ENCODE measurements at regions not wholly inside any gene's neighbourhood (a gene's known extent, or its start where the extent isn't known, plus 50 kb on each side); places are given as distances from the start of the nearest gene placed in this dataset.

- Histone ChIP-seq H3K4ac (replicated peaks; ENCODE audit: insufficient read length, low read depth, low read length) (no peak overlapping the region), H2BK15ac (ENCODE audit: low read length) (no peak overlapping the region), H3K4me2 (ENCODE audit: insufficient read depth in 1 of 2, low read depth in 2 of 2, low read length in 2 of 2) (no peak overlapping the region), H2AK5ac (ENCODE audit: low read depth, low read length) (no peak overlapping the region), H2AFZ (ENCODE audit: low read length) (no peak overlapping the region), H3K79me1 (ENCODE audit: low read depth, low read length) (no peaks in the 10 kb centered on the region), H3K56ac (replicated peaks; ENCODE audit: insufficient read length, low read depth, low read length) (no peak overlapping the region), H4K8ac (ENCODE audit: extremely low read depth, insufficient read depth, low read length) (no peak overlapping the region), H4K5ac (ENCODE audit: insufficient read length, low read depth, low read length) (no peak overlapping the region), H2BK12ac (ENCODE audit: low read depth, low read length) (no peak overlapping the region), H2BK20ac (ENCODE audit: low read length) (no peak overlapping the region), H3K23me2 (ENCODE audit: low read depth, low read length) (no peaks in the 10 kb centered on the region), H3K79me2 (ENCODE audit: control insufficient read depth in 1 of 2, insufficient read depth in 2 of 2, low read length in 2 of 2) (no peaks in the 10 kb centered on the region), H3K9ac (replicated peaks in 1 of 4; ENCODE audit: extremely low read depth in 1 of 4, low read depth in 3 of 4, low read length in 3 of 4) (no peak overlapping the region), H2BK120ac (replicated peaks; ENCODE audit: low read depth, low read length) (no peak overlapping the region), H3K18ac (ENCODE audit: extremely low read depth, low read length) (no peak overlapping the region), H3K36me3 (ENCODE audit: control insufficient read depth in 2 of 4, insufficient read depth in 4 of 4, low read length in 3 of 4) (no peaks in the 10 kb centered on the region), H2BK5ac (ENCODE audit: low read depth, low read length) (no peak overlapping the region), H3K4me3 (ENCODE audit: extremely low read depth in 1 of 4, insufficient read depth in 2 of 4, low read depth in 3 of 4, low read length in 4 of 4) (no peak overlapping the region), H3K9me3 (ENCODE audit: insufficient read depth in 2 of 2, low read depth in 1 of 2, low read length in 1 of 2) (no peaks in the 10 kb centered on the region), H3K27ac (ENCODE audit: low read depth, low read length) (no peak overlapping the region), H3K14ac (ENCODE audit: insufficient read length) (no peak overlapping the region), H4K20me1 (replicated peaks in 1 of 2; ENCODE audit: control insufficient read depth in 1 of 2, insufficient read depth in 2 of 2, low read length in 2 of 2) (no peaks in the 10 kb centered on the region), H3K27me3 (replicated peaks in 1 of 4; ENCODE audit: control insufficient read depth in 3 of 4, extremely low read depth in 1 of 4, insufficient read depth in 3 of 4, low read length in 3 of 4) (no peaks in the 10 kb centered on the region), H4K91ac (replicated peaks; ENCODE audit: insufficient read length, low read length) (no peak overlapping the region), H3K23ac (ENCODE audit: insufficient read length) (no peak overlapping the region), H3K4me1 (replicated peaks in 1 of 4; ENCODE audit: control insufficient read depth in 3 of 4, insufficient read depth in 4 of 4, low read length in 3 of 4) (no peaks in the 10 kb centered on the region)
- DNase-seq (ENCODE audit: low read depth in 1 of 2, low spot score in 2 of 2) (no peak), FAIRE-seq (no peak)
- ChIA-PET POLR2A (ENCODE audit: partially characterized antibody) (no interaction called here), CTCF (ENCODE audit: partially characterized antibody) (interaction anchor here (0.9 kb wide), 1 partner anchor 26 kb away, joined by 3 read pairs; no protein-coding TSS in a partner anchor)
- 95% methylated on average over 4 of the region's 4 CpGs; no CpG with 5 or more reads in 1 of the 2 experiments for WGBS, 2 experiments (ENCODE audit: extremely low coverage in 1 of 2, insufficient coverage in 1 of 2, insufficient read length in 1 of 2, insufficient replicate concordance in 2 of 2, low coverage in 1 of 2, low lambda C conversion rate in 2 of 2, missing lambda C conversion rate in 1 of 2)
- TF ChIP-seq, protein P1, sequence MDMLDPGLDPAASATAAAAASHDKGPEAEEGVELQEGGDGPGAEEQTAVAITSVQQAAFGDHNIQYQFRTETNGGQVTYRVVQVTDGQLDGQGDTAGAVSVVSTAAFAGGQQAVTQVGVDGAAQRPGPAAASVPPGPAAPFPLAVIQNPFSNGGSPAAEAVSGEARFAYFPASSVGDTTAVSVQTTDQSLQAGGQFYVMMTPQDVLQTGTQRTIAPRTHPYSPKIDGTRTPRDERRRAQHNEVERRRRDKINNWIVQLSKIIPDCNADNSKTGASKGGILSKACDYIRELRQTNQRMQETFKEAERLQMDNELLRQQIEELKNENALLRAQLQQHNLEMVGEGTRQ (IDR thresholded peaks at IDR 0.05; ENCODE audit: low read length) = no peak
- TF ChIP-seq BACH1 (IDR thresholded peaks at IDR 0.05; ENCODE audit: low read length) = no peak
- no peak for TF ChIP-seq POLR2A (IDR thresholded peaks at IDR 0.05; ENCODE audit: control extremely low read depth in 1 of 2, low read depth in 2 of 2, low read length in 2 of 2)
- TF ChIP-seq TAF1 (IDR thresholded peaks at IDR 0.05; ENCODE audit: low read depth, low read length) = no peak
- TF ChIP-seq POU5F1 (IDR thresholded peaks at IDR 0.05; ENCODE audit: low read depth, low read length) = no peak
- no peak for TF ChIP-seq KDM1A (IDR thresholded peaks at IDR 0.05; ENCODE audit: borderline replicate concordance, low read length)
- TF ChIP-seq, protein P2, sequence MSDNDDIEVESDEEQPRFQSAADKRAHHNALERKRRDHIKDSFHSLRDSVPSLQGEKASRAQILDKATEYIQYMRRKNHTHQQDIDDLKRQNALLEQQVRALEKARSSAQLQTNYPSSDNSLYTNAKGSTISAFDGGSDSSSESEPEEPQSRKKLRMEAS (IDR thresholded peaks at IDR 0.05) = no peak
- TF ChIP-seq CREB1 (IDR thresholded peaks at IDR 0.05) = no peak
- TF ChIP-seq TAF7 (optimal IDR thresholded peaks at IDR 0.05; ENCODE audit: borderline replicate concordance, low read depth, low read length) = no peak
- no peak for TF ChIP-seq SIRT6 (IDR thresholded peaks at IDR 0.05; ENCODE audit: low read length)
- TF ChIP-seq EP300 (IDR thresholded peaks at IDR 0.05; ENCODE audit: borderline replicate concordance in 1 of 2, low read depth in 2 of 2, low read length in 2 of 2) = no peak
- no peak for TF ChIP-seq JUND (IDR thresholded peaks at IDR 0.05; ENCODE audit: low read length)
- no peak for TF ChIP-seq EGR1 (IDR thresholded peaks at IDR 0.05; ENCODE audit: borderline replicate concordance, low read depth, low read length)
Measured at GRCh38 chr12:104816845-104817503, 141.1 kb downstream of the SLC41A2 start.

All from H1 (cell line).